ENCODE measurements at regions not wholly inside any gene's neighbourhood (a gene's known extent, or its start where the extent isn't known, plus 50 kb on each side); places are given as distances from the start of the nearest gene placed in this dataset.

- TF ChIP-seq, protein P1, sequence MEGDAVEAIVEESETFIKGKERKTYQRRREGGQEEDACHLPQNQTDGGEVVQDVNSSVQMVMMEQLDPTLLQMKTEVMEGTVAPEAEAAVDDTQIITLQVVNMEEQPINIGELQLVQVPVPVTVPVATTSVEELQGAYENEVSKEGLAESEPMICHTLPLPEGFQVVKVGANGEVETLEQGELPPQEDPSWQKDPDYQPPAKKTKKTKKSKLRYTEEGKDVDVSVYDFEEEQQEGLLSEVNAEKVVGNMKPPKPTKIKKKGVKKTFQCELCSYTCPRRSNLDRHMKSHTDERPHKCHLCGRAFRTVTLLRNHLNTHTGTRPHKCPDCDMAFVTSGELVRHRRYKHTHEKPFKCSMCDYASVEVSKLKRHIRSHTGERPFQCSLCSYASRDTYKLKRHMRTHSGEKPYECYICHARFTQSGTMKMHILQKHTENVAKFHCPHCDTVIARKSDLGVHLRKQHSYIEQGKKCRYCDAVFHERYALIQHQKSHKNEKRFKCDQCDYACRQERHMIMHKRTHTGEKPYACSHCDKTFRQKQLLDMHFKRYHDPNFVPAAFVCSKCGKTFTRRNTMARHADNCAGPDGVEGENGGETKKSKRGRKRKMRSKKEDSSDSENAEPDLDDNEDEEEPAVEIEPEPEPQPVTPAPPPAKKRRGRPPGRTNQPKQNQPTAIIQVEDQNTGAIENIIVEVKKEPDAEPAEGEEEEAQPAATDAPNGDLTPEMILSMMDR (IDR thresholded peaks at IDR 0.05; ENCODE audit: insufficient read depth, low read depth, low read length, missing control alignments) = no peak
- no peak for DNase-seq (ENCODE audit: low read depth)
- no peak overlapping the region for H3K4me3 ChIP-seq (ENCODE audit: low read length)
Measured at GRCh38 chr16:6247775-6248174, 1084.9 kb upstream of the RBFOX1 start.

DNA sequence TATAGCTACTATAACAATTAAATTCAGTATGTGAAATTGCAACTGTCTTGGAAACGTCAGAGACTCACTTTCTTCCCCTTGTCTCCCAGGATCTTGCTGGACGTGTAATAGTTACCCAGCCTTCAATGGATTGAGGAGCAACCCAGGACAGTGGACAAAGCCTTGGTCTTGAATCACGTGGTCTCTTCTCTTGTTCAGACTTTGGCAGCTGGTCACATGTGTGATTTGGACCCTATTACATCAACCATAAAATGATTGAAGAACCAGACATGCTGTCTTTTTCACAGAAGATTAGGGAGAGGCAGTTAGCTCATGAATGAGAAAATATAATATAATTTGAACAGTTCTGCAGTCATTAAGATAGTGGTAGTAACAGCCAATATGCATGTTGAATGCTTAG lies 1085.5 kb upstream of the RBFOX1 start:
- TF ChIP-seq, protein P1 (IDR thresholded peaks at IDR 0.05; ENCODE audit: insufficient read depth, low read depth, low read length, missing control alignments) = no peak
- no peak for DNase-seq (ENCODE audit: low read depth)
- no peak overlapping the region for H3K4me3 ChIP-seq (ENCODE audit: low read length)

DNA sequence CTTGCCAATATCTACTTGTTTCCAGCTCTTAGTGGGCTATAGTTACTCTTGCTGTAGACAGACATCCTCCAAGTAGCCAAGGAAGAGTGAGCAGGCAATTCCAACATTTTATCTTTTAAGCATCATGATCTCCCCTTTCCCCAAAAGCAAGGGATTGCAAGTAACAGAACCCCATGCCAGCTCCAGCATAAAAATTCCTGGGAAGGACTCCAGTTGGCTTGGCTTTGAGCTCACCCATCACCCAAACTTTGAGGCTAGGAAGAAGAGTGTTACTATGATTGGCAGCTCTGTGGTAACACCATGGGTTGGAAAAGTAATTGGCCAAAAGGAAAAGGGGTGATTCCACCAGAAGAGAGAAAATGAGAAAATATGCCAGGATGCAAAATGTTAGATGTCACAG lies 1086.4 kb upstream of the RBFOX1 start:
- no peak for DNase-seq (ENCODE audit: low read depth)
- TF ChIP-seq, protein P1 (IDR thresholded peaks at IDR 0.05; ENCODE audit: insufficient read depth, low read depth, low read length, missing control alignments) = no peak
- H3K4me3 ChIP-seq (ENCODE audit: low read length) = no peak overlapping the region

DNA sequence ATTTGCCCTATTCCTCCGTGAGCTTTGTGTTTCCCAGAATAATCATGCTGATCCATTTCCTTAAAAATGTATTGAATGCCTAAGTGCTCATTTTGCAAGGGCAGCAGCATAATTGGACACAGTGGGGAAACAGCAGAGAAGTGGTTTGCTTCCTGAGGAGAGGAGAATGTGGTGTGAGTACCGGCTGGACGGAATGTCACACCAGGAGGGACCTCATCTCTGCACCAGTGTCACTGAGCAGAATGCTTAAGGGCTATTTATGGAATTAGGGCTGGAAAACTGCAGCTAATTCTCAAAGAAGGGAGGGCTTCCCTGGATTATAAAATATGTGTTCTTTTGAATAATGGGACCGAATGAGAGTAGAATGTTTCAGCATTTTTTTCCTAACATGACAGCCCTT lies 1100.6 kb upstream of the RBFOX1 start:
- TF ChIP-seq, protein P1 (IDR thresholded peaks at IDR 0.05; ENCODE audit: insufficient read depth, low read depth, low read length, missing control alignments) = no peak
- no peak for DNase-seq (ENCODE audit: low read depth)
- no peak overlapping the region for H3K4me3 ChIP-seq (ENCODE audit: low read length)

GRCh38 chr16:6231398-6231797 lies 1101.2 kb upstream of the RBFOX1 start:
- TF ChIP-seq, protein P1 (IDR thresholded peaks at IDR 0.05; ENCODE audit: insufficient read depth, low read depth, low read length, missing control alignments) = no peak
- H3K4me3 ChIP-seq (ENCODE audit: low read length) = no peak overlapping the region
- no peak for DNase-seq (ENCODE audit: low read depth)

DNA sequence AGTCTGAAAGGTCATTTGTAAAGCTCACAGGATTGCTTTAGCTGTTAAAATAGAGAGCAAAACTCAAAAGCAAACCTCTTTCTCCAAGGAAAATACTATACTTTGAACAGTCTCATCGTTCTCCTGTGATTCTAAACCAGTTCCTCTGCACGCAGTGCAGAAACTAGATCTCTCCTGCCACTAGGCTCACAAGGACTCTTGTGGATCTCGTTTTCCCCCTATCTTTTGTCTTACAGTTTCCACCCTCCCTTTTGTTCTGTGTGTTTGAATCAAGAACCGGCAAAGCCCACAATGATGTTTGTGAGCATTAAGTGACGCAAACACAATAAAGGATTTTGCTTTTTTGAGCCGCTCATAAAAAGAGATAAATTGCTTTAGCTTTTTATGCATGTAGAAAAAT lies 1103.5 kb upstream of the RBFOX1 start:
- no peak overlapping the region for H3K4me3 ChIP-seq (ENCODE audit: low read length)
- no peak for DNase-seq (ENCODE audit: low read depth)
- TF ChIP-seq, protein P1 (IDR thresholded peaks at IDR 0.05; ENCODE audit: insufficient read depth, low read depth, low read length, missing control alignments) = no peak

DNA sequence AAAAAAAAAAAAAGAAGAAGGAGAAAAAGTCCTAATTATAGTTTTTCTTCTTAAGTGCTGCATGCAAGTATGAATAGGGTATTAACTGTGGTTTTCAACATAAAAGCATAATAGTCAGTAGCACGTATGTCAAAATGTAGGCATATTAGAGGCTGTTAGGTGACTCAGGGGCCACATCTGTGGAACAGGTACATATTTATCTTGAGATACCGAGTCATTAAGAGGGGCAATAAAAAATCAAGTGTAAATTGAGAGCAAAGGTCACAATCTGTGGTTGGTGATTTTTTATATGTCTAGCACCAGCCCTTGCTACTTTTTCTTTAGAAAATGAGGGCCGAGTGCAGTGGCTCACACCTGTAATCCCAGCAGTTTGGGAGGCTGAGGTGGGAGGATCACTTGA lies 1113.8 kb upstream of the RBFOX1 start:
- TF ChIP-seq, protein P1 (IDR thresholded peaks at IDR 0.05; ENCODE audit: insufficient read depth, low read depth, low read length, missing control alignments) = no peak
- H3K4me3 ChIP-seq (ENCODE audit: low read length) = no peak overlapping the region
- DNase-seq (ENCODE audit: low read depth) = no peak

Data from epithelial cell of esophagus (primary cell).